ENCODE measurements at regions not wholly inside any gene's neighbourhood (a gene's known extent, or its start where the extent isn't known, plus 50 kb on each side); places are given as distances from the start of the nearest gene placed in this dataset.

GRCh38 chr10:43763846-43764245 is 115.2 kb upstream of the ZNF32 start:
- DNase-seq: no peak

GRCh38 chr10:43760514-43760913 is 111.8 kb upstream of the ZNF32 start:
- DNase-seq: no peak

GRCh38 chr10:43759216-43759615 is 110.5 kb upstream of the ZNF32 start:
- no peak for DNase-seq

- DNase-seq: no peak
These were observed 107.7 kb upstream of the ZNF32 start for GRCh38 chr10:43756341-43756740.

- DNase-seq: no peak
These were observed 106.0 kb upstream of the ZNF32 start for GRCh38 chr10:43754569-43755260.

GRCh38 chr10:43753397-43754061 is 104.8 kb upstream of the ZNF32 start:
- no peak for DNase-seq

GRCh38 chr10:43752682-43753081 is 104.0 kb upstream of the ZNF32 start:
- no peak for DNase-seq

- no peak for DNase-seq
These were observed 103.0 kb upstream of the ZNF32 start for GRCh38 chr10:43751646-43752045.

GRCh38 chr10:43749940-43750552 is 101.4 kb upstream of the ZNF32 start:
- no peak for DNase-seq

GRCh38 chr10:43749145-43749576 is 100.5 kb upstream of the ZNF32 start:
- no peak for DNase-seq

GRCh38 chr10:43748560-43748959 is 99.9 kb upstream of the ZNF32 start:
- no peak for DNase-seq

- no peak for DNase-seq
These were observed 98.2 kb upstream of the ZNF32 start for GRCh38 chr10:43746906-43747305.

- no peak for DNase-seq
These were observed 90.5 kb upstream of the ZNF32 start for GRCh38 chr10:43739161-43739560.

- no peak for DNase-seq
These were observed 88.3 kb upstream of the ZNF32 start for GRCh38 chr10:43737003-43737402.

- no peak for DNase-seq
These were observed 87.2 kb upstream of the ZNF32 start for GRCh38 chr10:43735907-43736306.

- DNase-seq: no peak
These were observed 86.0 kb upstream of the ZNF32 start for GRCh38 chr10:43734716-43735115.

GRCh38 chr10:43731486-43731885 is 82.8 kb upstream of the ZNF32 start:
- DNase-seq: no peak

GRCh38 chr10:43728425-43728824 is 79.7 kb upstream of the ZNF32 start:
- no peak for DNase-seq

GRCh38 chr10:43727935-43728334 is 79.3 kb upstream of the ZNF32 start:
- DNase-seq: no peak

GRCh38 chr10:43715334-43715733 is 66.7 kb upstream of the ZNF32 start:
- DNase-seq: no peak

- no peak for DNase-seq
These were observed 64.3 kb upstream of the ZNF32 start for GRCh38 chr10:43712821-43713584.

- no peak for DNase-seq
These were observed 62.2 kb upstream of the ZNF32 start for GRCh38 chr10:43710772-43711471.

- DNase-seq: no peak
These were observed 59.6 kb upstream of the ZNF32 start for GRCh38 chr10:43708262-43708661.
